SU-DHL-6 (cell line): ENCODE measurements at regions not wholly inside any gene's neighbourhood (a gene's known extent, or its start where the extent isn't known, plus 50 kb on each side); places are given as distances from the start of the nearest gene placed in this dataset.

Source experiments
- EZH2phosphoT487 ChIP-seq: fragments of 200-600 bp; sonication (generic), shearing (Covaris generic); conservative IDR thresholded peaks from 2 replicates; pipeline ENCODE4 v1.6.1; 2018; ENCODE audit warnings: mild to moderate bottlenecking, antibody characterized with exemption, low read length, moderate library complexity, mixed read lengths
- TF ChIP-seq, protein P1 (sequence below): fragments of 200-600 bp; sonication (generic); IDR thresholded peaks from one replicate; pipeline ENCODE4 v1.5.1; 2017; ENCODE audit warnings: antibody characterized with exemption, mild to moderate bottlenecking, low read length, moderate library complexity; ENCODE audit not compliant: insufficient read depth, poor library complexity, severe bottlenecking

DNA sequence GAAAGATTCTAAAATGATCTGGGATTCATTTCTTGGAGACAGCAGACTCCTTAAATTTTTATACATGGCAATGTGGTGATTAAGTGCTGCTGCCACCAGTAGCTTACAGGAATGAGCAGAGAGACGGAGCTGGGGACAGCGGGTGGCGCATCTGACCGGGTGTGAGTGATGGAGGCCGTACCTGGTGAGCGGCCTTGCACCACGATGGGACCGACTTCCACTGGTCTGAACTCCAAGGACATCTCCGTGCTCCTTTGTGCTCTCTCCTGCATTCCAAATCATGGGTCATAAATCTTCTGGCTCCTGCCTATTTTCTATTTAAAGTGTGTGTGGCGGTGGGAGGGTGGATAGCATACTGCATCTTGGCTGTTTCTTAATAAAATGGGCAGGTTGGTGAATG, 262.6 kb downstream of the ABHD5 start:
- TF ChIP-seq, protein P1, sequence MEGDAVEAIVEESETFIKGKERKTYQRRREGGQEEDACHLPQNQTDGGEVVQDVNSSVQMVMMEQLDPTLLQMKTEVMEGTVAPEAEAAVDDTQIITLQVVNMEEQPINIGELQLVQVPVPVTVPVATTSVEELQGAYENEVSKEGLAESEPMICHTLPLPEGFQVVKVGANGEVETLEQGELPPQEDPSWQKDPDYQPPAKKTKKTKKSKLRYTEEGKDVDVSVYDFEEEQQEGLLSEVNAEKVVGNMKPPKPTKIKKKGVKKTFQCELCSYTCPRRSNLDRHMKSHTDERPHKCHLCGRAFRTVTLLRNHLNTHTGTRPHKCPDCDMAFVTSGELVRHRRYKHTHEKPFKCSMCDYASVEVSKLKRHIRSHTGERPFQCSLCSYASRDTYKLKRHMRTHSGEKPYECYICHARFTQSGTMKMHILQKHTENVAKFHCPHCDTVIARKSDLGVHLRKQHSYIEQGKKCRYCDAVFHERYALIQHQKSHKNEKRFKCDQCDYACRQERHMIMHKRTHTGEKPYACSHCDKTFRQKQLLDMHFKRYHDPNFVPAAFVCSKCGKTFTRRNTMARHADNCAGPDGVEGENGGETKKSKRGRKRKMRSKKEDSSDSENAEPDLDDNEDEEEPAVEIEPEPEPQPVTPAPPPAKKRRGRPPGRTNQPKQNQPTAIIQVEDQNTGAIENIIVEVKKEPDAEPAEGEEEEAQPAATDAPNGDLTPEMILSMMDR = no peak
- no peak for TF ChIP-seq EZH2phosphoT487
